Small intestine (tissue), 7 donors: ENCODE measurements at regions not wholly inside any gene's neighbourhood (a gene's known extent, or its start where the extent isn't known, plus 50 kb on each side); places are given as distances from the start of the nearest gene placed in this dataset.
A peak's percentile ranks its signal among the peaks of the same experiment; 100 is the strongest.

ENCODE experiments used
- DNase-seq, 2 donors: peaks; one replicate each; pipeline versions ENCODE4 v3.0.0 to v3.0.0-alpha.2; 2013
- FAIRE-seq: peaks from 2 replicates; lab custom pipeline; 2012; peaks lifted over from hg19 to GRCh38; lab: Jason Lieb, UNC
- H3K27ac ChIP-seq, 3 donors: one replicate each; pipeline ENCODE4 v1.5.1; 2013; ENCODE audit warnings: low read length in 2 of 3, mild to moderate bottlenecking in 2 of 3, control low read depth in 1 of 3, inconsistent platforms in 1 of 3, low read depth in 1 of 3, moderate library complexity in 1 of 3
- H3K27me3 ChIP-seq, 3 donors: one replicate each; pipeline ENCODE4 v1.6.1; 2013; ENCODE audit warnings: low read length in 3 of 3, inconsistent platforms in 1 of 3; ENCODE audit not compliant: control insufficient read depth in 3 of 3, insufficient read depth in 3 of 3
- H3K36me3 ChIP-seq, 3 donors: one replicate each; pipeline ENCODE4 v1.6.1; 2013; ENCODE audit warnings: low read length in 3 of 3, inconsistent platforms in 1 of 3, low read depth in 1 of 3, mild to moderate bottlenecking in 1 of 3, moderate library complexity in 1 of 3; ENCODE audit not compliant: control insufficient read depth in 3 of 3, insufficient read depth in 2 of 3
- H3K4me1 ChIP-seq, 3 donors: one replicate each; pipeline ENCODE4 v1.6.1; 2013; ENCODE audit warnings: low read length in 2 of 3, inconsistent platforms in 1 of 3, low read depth in 1 of 3, mild to moderate bottlenecking in 1 of 3, moderate library complexity in 1 of 3; ENCODE audit not compliant: control insufficient read depth in 3 of 3, insufficient read depth in 2 of 3
- H3K4me3 ChIP-seq, 3 donors: one replicate each; pipeline ENCODE4 v1.5.1; 2013; ENCODE audit warnings: low read length in 3 of 3, control low read depth in 1 of 3, inconsistent platforms in 1 of 3, low read depth in 1 of 3, mild to moderate bottlenecking in 1 of 3, moderate library complexity in 1 of 3
- H3K9me3 ChIP-seq, 2 donors: one replicate each; pipeline ENCODE4 v1.6.1; 2013; ENCODE audit warnings: low read depth in 1 of 2, low read length in 1 of 2; ENCODE audit not compliant: control insufficient read depth in 2 of 2, insufficient read depth in 1 of 2
- WGBS, 3 donors: extraction: QIAGEN DNeasy Blood & Tissue Kit; methylation state at CpG; one replicate each; pipeline ENCODE4 v1.1.7; 2013; 5-methylcytosine and 5-hydroxymethylcytosine counted together
- donor health status: healthy with polysubstance abuse.
- donor health status: control.
- donor health status: control.
- donor health status: Bipolar disorder and iron deficiency.
- donor health status: healthy.

- WGBS, 3 donors = 68 to 90% (median 78%) methylated on average over 3 of the region's 3 CpGs
- Histone ChIP-seq H3K4me1 (peaks cover 0 to 3% (median 0%) of the 10 kb centered on the region in 3 donors), H3K27ac (no peak overlapping the region), H3K36me3 (no peaks in the 10 kb centered on the region), H3K9me3 (no peaks in the 10 kb centered on the region), H3K4me3 (no peak overlapping the region), H3K27me3 (no peaks in the 10 kb centered on the region)
- FAIRE-seq (no peak), DNase-seq (no peak)
Measured at GRCh38 chr5:68352166-68352565, 136.6 kb downstream of the PIK3R1 start.

DNA sequence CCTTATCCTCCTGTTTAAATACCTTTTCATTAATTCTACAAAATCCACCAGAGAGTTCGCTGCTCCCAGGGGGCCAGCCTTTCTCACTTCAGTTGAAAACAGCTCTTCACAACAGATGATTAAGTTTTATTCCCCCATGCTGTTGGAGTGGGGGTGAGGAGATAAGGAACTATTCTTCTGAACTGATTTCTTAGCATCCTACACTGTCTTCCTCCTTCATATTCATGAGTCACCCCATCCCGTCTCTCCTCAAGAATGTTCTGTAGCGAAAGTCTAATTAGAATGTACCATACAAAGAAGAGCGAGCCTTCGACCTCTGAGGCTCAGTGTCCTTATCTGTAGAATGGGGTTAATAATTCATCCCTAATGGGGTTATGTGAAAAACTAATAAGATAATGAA lies 138.0 kb downstream of the PIK3R1 start:
- FAIRE-seq (no peak), DNase-seq (peak in 1 of 2 donors; percentile 80)
- peaks cover 0 to 3% (median 0%) of the 10 kb centered on the region in 3 donors for H3K4me1 ChIP-seq
- H3K27ac ChIP-seq = no peak overlapping the region
- H3K36me3 ChIP-seq = no peaks in the 10 kb centered on the region
- no peak overlapping the region for H3K4me3 ChIP-seq
- WGBS, 3 donors = 42 to 67% (median 54%) methylated on average over 5 of the region's 5 CpGs
- H3K9me3 ChIP-seq = no peaks in the 10 kb centered on the region
- H3K27me3 ChIP-seq = no peaks in the 10 kb centered on the region

DNA sequence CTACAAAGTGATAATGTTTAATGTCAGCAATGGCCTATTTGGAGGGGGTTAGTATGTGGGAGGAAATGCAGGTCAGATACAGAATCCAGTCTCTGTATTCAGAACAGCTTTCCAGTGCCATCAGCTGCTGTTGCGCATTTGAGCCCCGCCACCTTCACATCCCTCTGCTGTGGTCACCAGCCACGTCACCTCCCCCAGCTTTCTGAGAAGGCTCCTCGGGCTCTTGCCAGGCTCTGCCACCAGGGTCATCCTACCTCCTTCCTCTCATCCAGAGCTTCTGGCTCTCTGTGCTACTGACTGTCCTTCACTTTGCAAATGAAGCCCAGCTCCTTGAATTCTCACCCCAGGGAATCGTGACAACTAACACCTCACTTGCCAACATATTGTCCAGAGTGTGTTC lies 138.8 kb downstream of the PIK3R1 start:
- no peaks in the 10 kb centered on the region for H3K27me3 ChIP-seq
- WGBS, 3 donors = 86 to 91% (median 89%) methylated on average over 5 of the region's 5 CpGs
- no peak for FAIRE-seq
- no peaks in the 10 kb centered on the region for H3K36me3 ChIP-seq
- H3K4me3 ChIP-seq = no peak overlapping the region
- no peaks in the 10 kb centered on the region for H3K9me3 ChIP-seq
- peaks cover 0 to 3% (median 0%) of the 10 kb centered on the region in 3 donors for H3K4me1 ChIP-seq
- H3K27ac ChIP-seq = no peak overlapping the region
- no peak for DNase-seq

DNA sequence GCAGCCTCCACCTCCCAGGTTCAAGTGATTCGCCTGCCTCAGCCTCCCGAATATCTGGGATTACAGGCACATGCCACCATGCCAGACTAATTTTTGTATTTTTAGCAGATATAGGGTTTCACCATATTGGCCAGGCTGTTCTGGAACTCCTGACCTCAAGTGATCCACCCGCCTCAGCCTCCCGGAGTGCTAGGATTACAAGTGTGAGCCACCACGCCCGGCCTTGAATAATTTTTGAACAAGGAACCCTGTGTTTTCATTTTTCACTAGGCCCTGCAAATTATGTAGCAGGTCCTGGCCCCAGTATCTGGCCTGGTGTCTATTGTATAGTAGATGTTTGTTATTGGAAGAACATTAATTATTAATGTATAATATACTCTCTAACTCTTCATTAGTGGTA lies 140.7 kb downstream of the PIK3R1 start:
- FAIRE-seq = no peak
- H3K9me3 ChIP-seq = no peaks in the 10 kb centered on the region
- no peak overlapping the region for H3K27ac ChIP-seq
- 85 to 93% (median 90%) methylated on average over 6 of the region's 6 CpGs for WGBS, 3 donors
- H3K4me3 ChIP-seq = no peak overlapping the region
- H3K4me1 ChIP-seq = peaks cover 0 to 3% (median 2%) of the 10 kb centered on the region in 3 donors
- no peaks in the 10 kb centered on the region for H3K27me3 ChIP-seq
- no peak for DNase-seq
- H3K36me3 ChIP-seq = no peaks in the 10 kb centered on the region

DNA sequence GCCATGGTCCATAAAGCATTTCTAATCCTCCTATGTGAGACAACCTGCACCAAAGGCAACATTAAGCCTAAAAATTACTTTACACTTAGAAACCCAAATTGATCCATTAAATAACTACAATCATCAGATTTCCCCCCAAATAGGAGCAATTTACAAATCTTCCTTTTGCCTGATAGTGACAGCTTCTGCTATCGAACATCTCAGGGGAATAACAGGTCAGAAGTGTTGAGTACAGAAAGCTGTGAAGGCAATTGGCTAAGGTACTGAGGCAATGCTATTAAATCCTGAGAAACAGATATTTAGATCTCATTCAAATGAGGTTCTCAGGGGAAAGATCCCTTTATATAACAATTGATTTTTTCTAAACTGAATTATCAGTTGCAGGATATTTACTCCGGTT lies 141.1 kb downstream of the PIK3R1 start:
- 92 to 94% (median 92%) methylated on average over 2 of the region's 2 CpGs for WGBS, 3 donors
- Histone ChIP-seq H3K9me3 (no peaks in the 10 kb centered on the region), H3K4me3 (no peak overlapping the region), H3K4me1 (peaks cover 0 to 3% (median 2%) of the 10 kb centered on the region in 3 donors), H3K27ac (no peak overlapping the region), H3K27me3 (no peaks in the 10 kb centered on the region), H3K36me3 (no peaks in the 10 kb centered on the region)
- FAIRE-seq (no peak), DNase-seq (no peak)

- Histone ChIP-seq H3K4me1 (peaks cover 0 to 2% (median 0%) of the 10 kb centered on the region in 3 donors), H3K4me3 (no peak overlapping the region), H3K27ac (no peak overlapping the region), H3K36me3 (no peaks in the 10 kb centered on the region), H3K27me3 (no peaks in the 10 kb centered on the region), H3K9me3 (peaks cover 0 to 6% of the 10 kb centered on the region in 2 donors)
- peak in 1 of 2 donors; percentile 58 for DNase-seq
- WGBS, 3 donors = 15 to 51% (median 24%) methylated on average over 2 of the region's 2 CpGs
- no peak for FAIRE-seq
Measured at GRCh38 chr5:68359699-68360098, 144.1 kb downstream of the PIK3R1 start.

- WGBS, 3 donors = 89 to 100% (median 92%) methylated on average over 1 of the region's 1 CpG
- Histone ChIP-seq H3K9me3 (peaks cover 0 to 6% of the 10 kb centered on the region in 2 donors), H3K27ac (no peak overlapping the region), H3K27me3 (no peaks in the 10 kb centered on the region), H3K36me3 (no peaks in the 10 kb centered on the region), H3K4me3 (no peak overlapping the region), H3K4me1 (peaks cover 0 to 2% (median 0%) of the 10 kb centered on the region in 3 donors)
- FAIRE-seq = no peak
- DNase-seq = no peak
Measured at GRCh38 chr5:68362331-68362730, 146.8 kb downstream of the PIK3R1 start.

DNA sequence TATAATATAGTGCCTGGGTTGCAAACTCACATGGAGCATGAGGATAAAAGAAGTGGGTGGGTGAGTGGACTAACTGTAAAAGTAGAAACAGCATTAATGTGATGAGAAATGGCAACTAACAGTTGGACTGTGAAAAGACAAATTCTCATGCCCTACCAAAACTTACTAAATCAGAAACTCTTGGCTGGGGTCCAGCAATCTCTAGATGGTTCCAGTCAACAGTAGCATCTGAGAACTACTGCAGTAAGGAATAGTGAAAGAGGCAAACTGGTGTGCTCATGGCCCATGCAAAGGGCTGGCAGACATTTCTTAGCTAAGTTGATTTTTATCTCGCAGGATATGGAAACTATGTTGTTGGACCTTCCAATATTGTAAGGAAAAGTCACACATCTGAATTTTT lies 150.3 kb downstream of the PIK3R1 start:
- H3K4me3 ChIP-seq = no peak overlapping the region
- H3K36me3 ChIP-seq = no peaks in the 10 kb centered on the region
- no peaks in the 10 kb centered on the region for H3K27me3 ChIP-seq
- no peak for DNase-seq
- FAIRE-seq = no peak
- peaks cover 0 to 3% (median 0%) of the 10 kb centered on the region in 3 donors for H3K4me1 ChIP-seq
- 94 to 100% (median 97%) methylated on average over 1 of the region's 1 CpG for WGBS, 3 donors
- no peak overlapping the region for H3K27ac ChIP-seq
- H3K9me3 ChIP-seq = peaks cover 0 to 6% of the 10 kb centered on the region in 2 donors

- no peaks in the 10 kb centered on the region for H3K36me3 ChIP-seq
- H3K4me1 ChIP-seq = peaks cover 0 to 3% (median 0%) of the 10 kb centered on the region in 3 donors
- WGBS, 3 donors = 93 to 96% (median 95%) methylated on average over 2 of the region's 2 CpGs
- DNase-seq (no peak), FAIRE-seq (no peak)
- H3K27ac ChIP-seq = no peak overlapping the region
- no peaks in the 10 kb centered on the region for H3K27me3 ChIP-seq
- H3K9me3 ChIP-seq = peaks cover 0 to 4% of the 10 kb centered on the region in 2 donors
- no peak overlapping the region for H3K4me3 ChIP-seq
Measured at GRCh38 chr5:68367287-68367686, 151.7 kb downstream of the PIK3R1 start.
